SKM-1 treated with dmso at 0.1 percent for 144 hours (cell line): ENCODE measurements at regions not wholly inside any gene's neighbourhood (a gene's known extent, or its start where the extent isn't known, plus 50 kb on each side); places are given as distances from the start of the nearest gene placed in this dataset.
A peak's percentile ranks its signal among the peaks of the same experiment; 100 is the strongest.

Source experiments
- DNase-seq: peaks from one replicate; lab custom pipeline; 2025; ENCODE audit not compliant: unreplicated experiment; lab: John Stamatoyannopoulos, UW

GRCh38 chr5:143567583-143568504 is 164.4 kb upstream of the NR3C1 start:
- DNase-seq: no peak

- DNase-seq: no peak
Measured at GRCh38 chr5:143566139-143566538, 162.7 kb upstream of the NR3C1 start.

- DNase-seq: peak; percentile 4
Measured at GRCh38 chr5:143564417-143564816, 160.9 kb upstream of the NR3C1 start.

GRCh38 chr5:143562935-143563334 is 159.4 kb upstream of the NR3C1 start:
- DNase-seq: no peak

- no peak for DNase-seq
Measured at GRCh38 chr5:143561219-143561618, 157.7 kb upstream of the NR3C1 start.

GRCh38 chr5:143560378-143560777 is 156.9 kb upstream of the NR3C1 start:
- no peak for DNase-seq

GRCh38 chr5:143559586-143560109 is 156.2 kb upstream of the NR3C1 start:
- no peak for DNase-seq

- DNase-seq: no peak
Measured at GRCh38 chr5:143558048-143558447, 154.6 kb upstream of the NR3C1 start.

GRCh38 chr5:143557061-143557818 is 153.8 kb upstream of the NR3C1 start:
- DNase-seq: no peak

GRCh38 chr5:143554918-143555477 is 151.5 kb upstream of the NR3C1 start:
- peak; percentile 57 for DNase-seq

GRCh38 chr5:143554187-143554717 is 150.8 kb upstream of the NR3C1 start:
- peak; percentile 88 for DNase-seq

- DNase-seq: peak; percentile 6
Measured at GRCh38 chr5:143552680-143553079, 149.2 kb upstream of the NR3C1 start.

GRCh38 chr5:143551820-143552251 is 148.3 kb upstream of the NR3C1 start:
- DNase-seq: no peak

- no peak for DNase-seq
Measured at GRCh38 chr5:143550986-143551630, 147.6 kb upstream of the NR3C1 start.

- no peak for DNase-seq
Measured at GRCh38 chr5:143547342-143547741, 143.9 kb upstream of the NR3C1 start.

GRCh38 chr5:143546394-143546793 is 142.9 kb upstream of the NR3C1 start:
- DNase-seq: no peak

- DNase-seq: no peak
Measured at GRCh38 chr5:143544606-143545005, 141.1 kb upstream of the NR3C1 start.

- DNase-seq: no peak
Measured at GRCh38 chr5:143543358-143544255, 140.1 kb upstream of the NR3C1 start.

- no peak for DNase-seq
Measured at GRCh38 chr5:143542798-143543144, 139.3 kb upstream of the NR3C1 start.
